T1000 (cell line): ENCODE measurements at regions not wholly inside any gene's neighbourhood (a gene's known extent, or its start where the extent isn't known, plus 50 kb on each side); places are given as distances from the start of the nearest gene placed in this dataset.
A peak's percentile ranks its signal among the peaks of the same experiment; 100 is the strongest.
"Not testable (repeated sequence)": the region's sequence is repeated elsewhere in the genome, so short reads cannot be mapped to it uniquely, and the experiment has no call there.

Experiments used
- DNase-seq: peaks from one replicate; lab custom pipeline; 2025; ENCODE audit warnings: mixed read lengths; lab: John Stamatoyannopoulos, UW

GRCh38 chr6:22147921-22148776 is 148.7 kb downstream of the PRL start:
- peak; percentile 16 for DNase-seq

- no peak for DNase-seq
Observed at GRCh38 chr6:22149096-22149495, 147.7 kb downstream of the PRL start.

GRCh38 chr6:22149501-22150367 is 147.1 kb downstream of the PRL start:
- no peak for DNase-seq

- DNase-seq, result no peak
Observed at GRCh38 chr6:22150368-22151035, 146.3 kb downstream of the PRL start.

- no peak for DNase-seq
Observed at GRCh38 chr6:22151892-22152291, 144.9 kb downstream of the PRL start.

- no peak for DNase-seq
Observed at GRCh38 chr6:22152841-22153240, 144.0 kb downstream of the PRL start.

- DNase-seq, result no peak
Observed at GRCh38 chr6:22153384-22154158, 143.3 kb downstream of the PRL start.

GRCh38 chr6:22155551-22155950 is 141.3 kb downstream of the PRL start:
- no peak for DNase-seq

GRCh38 chr6:22157233-22157632 is 139.6 kb downstream of the PRL start:
- no peak for DNase-seq

- DNase-seq, result no peak
Observed at GRCh38 chr6:22164236-22164635, 132.6 kb downstream of the PRL start.

GRCh38 chr6:22171006-22171405 is 125.8 kb downstream of the PRL start:
- not testable (repeated sequence) for DNase-seq

- DNase-seq, result not testable (repeated sequence)
Observed at GRCh38 chr6:22171885-22172284, 125.0 kb downstream of the PRL start.

- no peak for DNase-seq
Observed at GRCh38 chr6:22173311-22173710, 123.5 kb downstream of the PRL start.

- DNase-seq, result not testable (repeated sequence)
Observed at GRCh38 chr6:22180250-22180649, 116.6 kb downstream of the PRL start.

GRCh38 chr6:22184371-22184770 is 112.5 kb downstream of the PRL start:
- DNase-seq, result no peak

GRCh38 chr6:22189946-22190345 is 106.9 kb downstream of the PRL start:
- no peak for DNase-seq

GRCh38 chr6:22194188-22194921 is 102.5 kb downstream of the PRL start:
- no peak for DNase-seq

GRCh38 chr6:22199771-22200170 is 97.1 kb downstream of the PRL start:
- DNase-seq, result no peak

- DNase-seq, result no peak
Observed at GRCh38 chr6:22204153-22204552, 92.7 kb downstream of the PRL start.

- DNase-seq, result no peak
Observed at GRCh38 chr6:22205266-22205665, 91.6 kb downstream of the PRL start.

GRCh38 chr6:22206106-22206505 is 90.7 kb downstream of the PRL start:
- no peak for DNase-seq
